GM19468 (cell line): ENCODE measurements at regions not wholly inside any gene's neighbourhood (a gene's known extent, or its start where the extent isn't known, plus 50 kb on each side); places are given as distances from the start of the nearest gene placed in this dataset.

Experiments
- ATAC-seq: cut with Tn5 transposase; IDR thresholded peaks from one replicate; pipeline ENCODE4 v1.9.1; 2021; ENCODE audit warnings: mild to moderate bottlenecking, moderate library complexity, moderate number of reproducible peaks; ENCODE audit not compliant: unreplicated experiment; ENCODE audit errors: extremely low read depth

DNA sequence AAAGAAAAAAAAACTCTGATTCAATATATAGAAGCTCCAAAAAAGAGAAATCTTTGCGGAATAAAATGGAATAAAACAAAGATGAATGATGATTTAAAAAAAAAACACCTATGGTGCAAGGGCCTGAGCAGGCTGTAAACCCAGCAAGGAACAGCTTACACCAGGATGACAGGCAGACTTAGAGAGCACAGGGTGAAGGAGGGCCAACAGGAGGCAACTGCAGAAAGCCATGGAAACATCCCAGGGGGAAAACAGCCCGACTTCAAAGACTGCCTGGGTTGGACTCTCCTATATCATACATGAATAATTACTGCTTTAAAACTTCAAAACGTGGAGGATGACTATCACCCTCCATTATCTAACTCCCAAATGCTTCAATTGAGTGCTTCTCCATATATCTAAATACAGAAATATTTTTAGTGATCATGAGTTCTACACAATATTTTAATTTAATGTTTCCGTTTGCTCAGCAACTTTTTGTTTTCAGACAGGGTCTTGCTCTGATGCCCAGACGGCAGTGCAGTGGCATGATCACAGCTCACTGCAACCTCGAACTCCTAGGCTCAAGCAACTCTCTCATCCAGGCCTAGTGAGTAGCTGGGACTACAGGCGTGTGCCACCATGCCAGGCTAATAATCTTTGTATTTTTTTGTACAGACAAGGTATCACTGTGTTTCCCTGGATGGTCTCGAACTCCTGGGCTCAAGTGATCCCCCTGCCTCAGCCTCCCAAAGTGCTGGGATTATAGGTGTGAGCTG lies 456.2 kb downstream of the TBL1XR1 start:
- no peak for ATAC-seq

DNA sequence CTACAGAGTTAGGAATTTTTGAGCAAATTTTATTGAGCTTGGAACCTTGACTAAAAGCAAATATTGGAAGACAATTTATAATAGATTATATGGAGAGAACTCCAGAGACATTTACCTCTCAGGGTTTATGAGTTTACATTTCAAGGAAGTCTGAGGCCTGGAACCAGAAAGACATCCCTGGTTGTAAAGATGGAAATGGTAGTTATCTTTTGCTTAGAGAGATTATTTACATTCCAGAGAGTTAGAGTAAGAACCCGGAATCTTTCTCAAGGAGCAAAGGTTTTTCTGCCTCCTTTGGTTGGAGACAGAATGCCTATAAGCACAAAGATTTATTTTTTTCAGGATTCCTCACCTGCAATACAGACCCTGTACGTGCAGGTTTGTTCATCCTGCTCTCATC lies 458.1 kb downstream of the TBL1XR1 start:
- ATAC-seq = no peak

DNA sequence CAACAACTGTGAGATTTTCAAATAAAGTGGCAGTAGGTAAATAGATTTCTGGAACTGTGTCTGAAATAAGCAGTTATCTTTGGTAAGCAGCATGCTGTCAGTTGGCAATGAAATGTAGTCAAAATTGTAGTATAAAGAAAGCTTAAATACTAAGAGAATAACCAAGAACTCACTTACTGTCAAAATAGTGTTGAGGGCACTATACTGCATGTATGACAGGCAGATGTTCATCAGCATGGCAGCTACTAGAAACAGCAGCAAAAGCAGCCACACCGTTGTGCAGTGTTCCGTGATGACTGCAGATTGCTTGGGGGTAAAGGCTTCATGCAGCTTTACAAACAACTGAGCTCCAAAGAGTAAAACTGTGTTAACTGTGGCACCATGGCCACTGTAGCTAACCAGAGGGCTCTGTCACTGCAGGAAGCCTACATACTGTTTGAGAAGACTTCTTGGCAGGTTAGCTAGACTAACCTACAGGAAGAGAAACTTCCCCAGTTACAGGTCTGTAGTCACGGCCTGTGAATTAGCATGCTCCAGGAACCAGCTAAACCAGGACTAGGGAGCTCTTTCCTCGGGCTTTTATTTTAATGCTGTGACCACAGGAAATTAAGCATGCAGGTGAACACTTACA lies 459.7 kb downstream of the TBL1XR1 start:
- ATAC-seq = no peak

DNA sequence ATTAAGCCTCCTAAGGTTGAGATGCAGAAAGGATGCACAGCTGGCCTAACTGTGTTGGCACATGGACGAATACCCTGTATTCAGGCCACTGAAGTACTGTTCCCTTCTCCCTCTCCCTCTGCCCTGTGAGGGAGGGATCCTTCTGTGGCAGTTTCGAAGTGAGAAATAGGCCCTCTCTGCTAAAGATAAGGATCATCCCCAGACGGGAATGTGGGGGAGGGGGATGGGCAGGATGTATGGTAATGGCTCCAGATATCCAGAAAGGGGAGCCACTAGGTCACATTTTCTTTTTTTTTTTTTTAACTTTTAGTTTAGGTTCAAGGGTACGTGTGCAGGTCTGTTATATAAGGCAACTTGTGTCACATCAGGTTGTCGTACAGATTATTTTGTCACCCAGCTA lies 463.1 kb downstream of the TBL1XR1 start:
- ATAC-seq = no peak

DNA sequence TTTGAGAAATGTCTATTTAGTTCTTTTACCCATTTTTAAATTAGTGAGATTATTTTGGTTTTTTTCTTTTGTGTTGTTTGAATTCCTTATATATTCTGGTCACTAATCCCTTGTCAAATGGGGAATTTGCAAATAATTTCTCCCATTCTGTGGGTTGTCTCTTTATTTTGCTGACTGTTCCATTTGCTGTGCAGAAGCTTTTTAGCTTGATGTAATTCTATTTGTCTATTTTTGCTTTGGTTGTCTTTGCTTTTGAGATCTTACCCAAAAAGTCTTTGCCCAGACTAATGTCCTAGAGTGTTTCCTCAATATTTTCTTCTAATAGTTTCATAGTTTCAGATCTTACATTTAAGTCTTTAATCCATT lies 472.9 kb downstream of the TBL1XR1 start:
- no peak for ATAC-seq

DNA sequence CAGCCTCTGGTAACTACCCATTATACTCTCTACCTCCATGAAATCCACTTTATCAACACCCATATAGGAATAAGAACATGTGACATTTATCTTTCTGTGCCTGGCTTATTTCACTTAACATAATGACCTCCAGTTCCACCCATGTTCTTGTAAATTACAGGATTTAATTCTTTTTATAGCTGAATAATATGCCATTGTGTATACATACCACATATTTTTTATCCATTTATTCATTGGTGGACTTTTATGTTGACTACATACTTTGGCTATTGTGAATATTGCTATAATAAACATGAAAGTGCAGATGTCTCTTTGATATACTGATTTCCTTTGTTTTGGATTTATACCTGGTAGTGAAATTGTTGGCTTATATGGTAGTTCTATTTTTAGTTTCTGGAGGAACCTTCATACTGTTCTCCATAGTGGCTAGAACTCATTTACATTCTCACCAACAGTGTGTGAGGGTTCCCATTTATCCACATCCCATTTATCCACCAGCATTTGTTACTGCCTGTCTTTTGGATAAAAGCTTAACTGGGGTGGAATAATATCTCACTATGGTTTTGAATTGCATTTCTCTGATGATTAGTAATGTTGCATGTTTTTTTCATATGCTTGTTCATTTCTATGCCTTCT lies 473.4 kb downstream of the TBL1XR1 start:
- ATAC-seq = no peak

DNA sequence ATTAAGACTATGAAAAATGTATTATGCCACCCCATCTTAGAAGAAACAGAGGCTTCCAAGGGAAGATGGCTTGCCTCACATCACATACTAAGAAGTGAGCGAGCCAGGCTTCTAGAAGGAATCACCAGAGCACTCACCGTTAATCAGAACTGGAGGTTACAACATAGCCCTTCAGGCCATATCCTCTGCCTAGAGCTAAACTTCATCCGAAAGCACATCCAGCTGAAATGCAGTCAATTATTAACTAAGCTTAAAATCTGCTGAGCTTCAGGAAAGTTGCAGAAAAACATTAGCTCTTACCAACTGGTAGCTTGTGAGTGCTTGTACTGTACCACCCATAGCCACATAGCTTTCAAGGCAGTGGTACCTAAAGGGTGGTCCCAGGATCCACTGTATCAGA lies 483.2 kb downstream of the TBL1XR1 start:
- no peak for ATAC-seq

DNA sequence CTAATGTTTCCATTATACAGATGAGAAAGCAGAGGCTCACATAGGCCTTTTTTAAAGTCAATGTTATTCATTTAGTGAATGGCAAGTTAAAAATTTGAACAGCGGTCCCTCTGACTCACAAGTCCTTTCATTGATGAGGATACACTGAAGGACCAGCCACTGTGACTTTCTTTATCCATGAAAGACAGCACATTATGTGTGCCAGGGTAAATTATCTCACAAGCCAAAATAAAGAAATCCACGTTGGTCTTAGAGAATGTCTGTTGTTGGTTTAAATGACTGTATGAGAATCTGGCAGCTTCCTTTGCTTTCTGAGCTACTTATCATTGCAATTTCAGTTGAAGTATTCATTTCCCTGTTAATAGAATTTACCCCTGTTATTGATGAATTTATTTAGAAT lies 485.1 kb downstream of the TBL1XR1 start:
- ATAC-seq = no peak

DNA sequence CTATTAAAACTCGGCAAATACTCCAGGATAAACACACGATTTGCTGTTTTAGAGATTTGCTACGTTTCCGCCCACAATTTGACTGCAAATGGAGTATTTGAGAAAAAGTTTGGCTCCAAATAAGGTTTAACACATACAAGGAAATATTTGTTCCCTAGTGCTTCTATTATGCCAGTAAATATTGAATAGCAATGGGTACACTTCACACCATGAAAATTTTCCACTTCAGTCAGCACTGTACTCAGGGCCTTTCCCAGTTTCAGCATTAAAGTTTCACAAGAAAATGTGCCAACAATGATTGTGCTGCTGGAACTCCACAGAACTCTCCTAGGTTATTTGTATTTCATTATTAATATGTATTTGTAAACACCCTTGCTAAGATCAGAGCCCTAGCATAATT lies 498.0 kb downstream of the TBL1XR1 start:
- ATAC-seq = no peak

DNA sequence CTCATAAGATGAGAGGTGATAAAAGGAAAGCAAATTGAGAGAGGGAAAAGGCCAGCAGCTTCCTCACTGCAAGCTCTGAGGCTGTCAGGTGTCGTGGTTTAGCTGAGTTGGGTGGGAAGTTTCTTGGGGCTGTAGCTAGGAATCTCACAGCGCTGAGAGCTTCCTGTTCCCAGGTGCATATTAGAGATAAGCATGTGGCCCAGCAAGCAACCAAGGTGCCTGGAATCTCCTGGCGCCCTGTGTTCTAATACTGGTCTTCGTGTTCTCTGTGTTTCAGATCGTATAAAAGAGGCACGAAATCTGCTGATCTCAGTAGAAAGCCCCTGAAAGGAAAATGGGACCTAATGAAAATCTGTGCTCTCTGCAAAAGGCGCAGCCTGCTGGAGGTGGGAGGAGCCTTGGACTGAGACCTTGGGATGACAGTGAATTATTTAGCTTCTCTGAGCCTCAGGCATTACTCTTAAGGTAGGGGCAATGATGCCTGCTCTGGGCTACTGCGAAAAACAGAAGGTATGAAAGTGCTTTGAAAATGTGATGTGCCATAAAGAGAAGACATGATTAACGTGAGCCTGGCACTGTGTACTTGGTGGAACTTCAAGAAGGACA lies 499.9 kb downstream of the TBL1XR1 start:
- ATAC-seq = no peak

DNA sequence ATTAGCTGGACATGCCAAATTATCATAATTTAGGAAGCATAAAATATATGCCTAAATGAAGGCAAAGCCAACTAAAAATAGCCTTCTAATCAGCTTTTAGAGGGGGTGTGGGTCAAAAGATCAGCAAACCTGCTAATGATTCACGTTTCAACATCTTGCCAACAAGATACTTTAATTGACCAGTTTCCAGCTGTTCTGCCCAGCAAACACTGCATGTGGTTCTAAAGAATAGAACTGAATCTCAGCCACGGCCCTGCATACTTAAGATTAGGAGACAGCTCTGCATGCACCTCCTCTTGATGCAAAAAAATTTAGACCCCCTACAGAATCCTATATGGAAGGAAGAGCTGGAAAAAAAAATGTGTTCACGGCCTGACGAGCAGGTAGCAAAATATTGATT lies 500.5 kb downstream of the TBL1XR1 start:
- no peak for ATAC-seq

DNA sequence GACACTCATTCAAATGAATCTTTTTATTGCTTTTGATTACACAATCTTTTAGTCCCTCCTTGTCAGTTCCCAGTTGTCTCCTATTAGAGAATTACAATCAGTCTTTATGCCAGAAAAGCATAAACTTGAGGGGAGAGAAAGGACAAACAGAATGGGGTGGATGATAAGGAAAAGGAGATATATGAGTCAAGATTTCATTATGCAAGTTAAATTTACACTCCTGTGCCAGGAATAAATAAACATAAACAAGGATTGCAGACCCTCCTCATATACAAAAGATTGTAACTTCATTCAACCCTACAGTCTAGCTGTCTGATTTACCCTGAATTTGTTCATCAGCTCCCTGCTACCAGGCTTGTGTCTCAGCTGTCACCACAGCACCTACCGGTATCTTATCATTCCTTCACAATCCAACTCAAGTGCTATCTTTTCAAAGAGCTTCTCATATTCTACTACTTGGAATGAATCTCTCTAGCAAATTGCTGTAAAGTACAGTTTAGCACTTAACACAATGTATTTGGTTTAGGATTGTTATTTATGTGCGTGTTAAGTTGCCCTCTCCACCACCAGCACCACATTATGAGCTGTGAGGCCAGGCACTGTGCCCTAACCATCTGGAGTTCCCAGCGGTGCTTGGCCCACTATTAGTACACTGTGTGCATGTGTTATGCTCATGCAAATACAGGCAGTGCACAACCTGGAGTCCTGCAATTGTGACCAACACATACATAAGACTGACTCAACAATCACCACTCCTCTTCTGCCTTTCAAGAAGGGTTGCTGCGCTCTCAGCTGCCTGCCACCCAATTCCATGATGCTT lies 504.1 kb downstream of the TBL1XR1 start:
- no peak for ATAC-seq

DNA sequence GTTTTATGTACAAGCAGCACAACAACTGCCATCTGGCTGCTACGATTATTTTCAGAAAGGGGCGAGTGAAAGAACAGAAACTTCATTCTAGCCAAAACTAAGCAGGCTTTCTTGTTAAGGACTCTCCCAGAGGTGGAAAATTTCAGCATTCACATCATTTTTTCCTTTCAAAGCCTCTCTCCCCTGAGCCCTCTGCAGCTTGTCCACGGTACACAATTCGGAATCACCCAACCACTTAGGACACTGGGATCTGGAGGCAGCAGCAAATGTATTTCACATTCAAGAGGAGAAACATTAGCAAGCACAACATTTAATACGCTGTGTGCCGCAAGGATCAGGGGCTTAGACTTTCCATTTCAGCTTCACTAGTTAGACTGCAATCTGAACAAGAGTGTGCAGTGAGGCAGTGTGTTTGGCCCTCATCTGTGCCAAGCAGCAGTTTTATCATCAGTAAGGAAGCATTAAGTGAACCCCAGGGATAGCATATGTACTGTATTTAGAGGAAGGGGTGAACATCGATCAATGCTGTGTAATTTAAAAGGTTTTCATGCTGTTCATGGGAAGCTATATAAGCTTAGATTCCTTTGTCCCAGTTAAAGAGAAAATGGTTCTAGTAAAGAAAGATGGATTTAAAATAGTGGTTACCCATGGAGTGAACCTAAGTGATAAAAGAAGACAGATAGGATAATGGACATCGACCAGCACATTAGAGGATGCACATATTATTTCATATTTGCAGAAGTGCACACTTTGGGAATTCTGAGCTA lies 504.9 kb downstream of the TBL1XR1 start:
- no peak for ATAC-seq

DNA sequence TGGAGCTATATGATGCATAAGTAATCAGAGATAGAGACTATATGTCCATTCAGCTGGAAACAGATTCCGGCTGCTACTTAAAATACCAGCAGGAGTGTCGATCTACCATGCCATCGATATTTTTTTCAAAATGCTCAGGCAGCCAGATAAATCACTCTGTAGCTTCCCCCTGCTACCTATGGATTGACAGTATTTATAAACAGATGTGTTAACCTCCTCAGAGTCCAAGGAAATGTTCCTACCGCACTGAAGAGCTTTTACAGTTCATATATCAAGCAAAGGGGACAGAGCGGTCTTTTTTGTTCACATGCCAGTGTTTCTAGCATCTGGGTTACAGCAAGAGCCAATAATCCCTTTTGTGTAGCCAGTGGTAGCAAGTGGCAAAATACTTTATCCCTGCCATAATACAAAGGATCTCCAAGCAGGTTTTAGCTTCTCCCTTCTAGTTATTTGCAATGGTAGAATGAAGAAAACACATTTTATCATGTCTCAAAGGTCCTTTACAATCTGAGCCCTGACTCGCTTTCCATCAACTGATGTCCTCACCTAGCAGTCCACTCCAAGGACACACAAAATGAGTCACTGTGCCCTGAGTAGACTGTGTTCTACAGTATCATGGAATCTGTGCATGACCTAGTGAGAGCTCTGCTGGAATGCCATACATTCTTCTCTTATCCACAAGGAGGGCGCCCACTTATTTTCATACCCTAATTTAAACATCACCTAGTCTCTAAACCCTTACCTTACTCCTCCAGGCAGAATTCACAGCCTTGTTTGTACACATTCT lies 507.0 kb downstream of the TBL1XR1 start:
- no peak for ATAC-seq

DNA sequence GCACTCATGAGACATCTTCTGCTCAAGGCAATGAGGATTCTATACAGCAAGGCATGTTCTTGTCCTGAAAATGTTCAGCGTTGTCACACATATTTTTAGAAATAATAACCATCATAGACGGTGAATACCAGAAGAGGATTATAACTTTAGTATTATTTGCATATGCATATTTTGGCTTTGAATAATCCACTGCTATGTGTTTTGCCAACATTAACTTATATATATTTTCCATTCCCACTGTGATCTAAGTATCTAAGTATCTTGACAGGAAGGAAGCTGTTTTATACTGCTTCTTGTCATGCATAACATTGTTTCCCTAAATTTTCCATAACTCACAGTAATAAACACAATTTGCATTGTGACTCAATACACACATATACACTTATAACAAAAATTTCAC lies 509.5 kb downstream of the TBL1XR1 start:
- no peak for ATAC-seq

DNA sequence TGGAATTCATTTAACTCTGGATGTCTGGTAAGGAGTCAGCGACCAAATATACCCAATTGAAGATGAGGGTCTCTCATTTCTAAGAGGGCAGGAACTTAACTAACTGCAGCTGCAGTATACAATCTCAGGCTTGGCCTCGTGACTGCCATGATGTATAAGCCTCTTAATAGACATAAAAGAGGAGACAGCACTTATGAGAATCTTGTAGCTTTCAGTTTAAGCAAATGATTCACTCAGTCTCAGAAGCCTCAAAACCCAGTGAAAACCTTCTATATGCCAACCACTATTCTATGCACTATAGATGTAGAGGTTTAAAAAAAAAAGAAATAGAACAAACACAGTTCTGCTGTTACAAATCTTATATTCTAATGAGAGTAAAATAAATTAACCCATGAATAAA lies 513.9 kb downstream of the TBL1XR1 start:
- ATAC-seq = no peak

DNA sequence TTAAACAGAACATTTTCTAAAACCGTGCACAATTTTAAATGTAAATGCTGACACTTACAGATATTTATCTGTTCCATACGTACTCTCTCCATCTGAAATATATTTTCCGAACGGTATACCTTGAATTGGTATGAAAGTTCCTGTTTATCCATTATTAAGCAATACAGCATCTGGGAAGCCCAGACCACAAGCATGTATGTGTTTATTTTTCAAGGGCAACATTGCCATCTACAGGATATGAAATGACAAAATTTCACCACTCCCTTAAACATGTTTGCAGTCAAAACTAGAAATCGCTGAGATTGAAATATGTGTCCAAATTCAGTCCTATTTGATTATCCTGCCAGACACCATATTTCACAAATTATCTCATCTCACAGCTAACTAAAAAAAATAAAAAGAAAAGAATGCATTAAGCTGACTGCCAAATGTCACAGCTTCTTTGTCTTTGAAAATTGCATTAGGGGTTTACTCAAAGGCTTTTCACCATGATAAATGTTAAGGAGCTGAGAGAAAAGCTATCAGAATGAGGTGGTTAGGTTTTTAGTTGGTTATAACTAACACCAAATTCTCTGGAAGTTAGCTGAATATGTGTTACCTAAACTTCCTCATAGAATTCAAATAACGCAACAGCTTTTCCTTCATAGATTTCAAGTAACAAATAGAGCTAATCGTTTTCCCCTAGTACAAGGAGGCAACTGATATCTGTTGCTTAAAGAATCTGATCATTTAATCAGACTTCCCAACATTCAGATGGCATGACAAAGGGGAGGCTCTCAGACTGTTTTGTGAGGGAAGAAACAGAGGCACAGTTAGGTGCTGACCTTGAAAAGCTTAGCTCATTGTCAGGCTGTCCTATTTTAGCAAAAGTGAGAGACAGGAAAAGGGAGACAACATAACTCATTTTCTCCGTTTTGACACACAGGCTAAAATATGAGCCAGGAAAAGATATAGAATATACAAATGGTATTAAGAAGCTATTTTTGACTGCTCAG lies 533.1 kb downstream of the TBL1XR1 start:
- no peak for ATAC-seq

DNA sequence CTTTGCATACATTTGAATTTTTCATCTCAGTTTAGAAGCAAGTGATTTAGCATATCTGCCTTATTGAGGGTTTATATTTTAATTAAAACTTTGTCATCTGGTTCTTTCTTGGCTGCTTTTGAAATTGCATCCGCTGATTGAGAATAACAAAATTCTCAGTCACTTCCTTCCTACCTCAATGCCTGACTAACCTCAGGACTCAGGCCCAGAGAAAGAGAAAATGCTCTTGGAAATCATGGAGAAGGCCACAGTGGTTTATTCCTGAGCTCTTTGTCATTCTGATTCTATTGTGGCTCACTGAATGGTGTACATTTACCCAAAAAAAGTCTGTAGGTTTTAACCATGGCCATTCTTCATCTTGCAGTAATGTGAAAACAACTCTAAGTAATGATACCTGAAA lies 533.9 kb downstream of the TBL1XR1 start:
- ATAC-seq = no peak
